NCI-H2081 treated with DMSO at 0.1 percent for 48 hours (cell line): ENCODE measurements at regions not wholly inside any gene's neighbourhood (a gene's known extent, or its start where the extent isn't known, plus 50 kb on each side); places are given as distances from the start of the nearest gene placed in this dataset.
"Not testable (repeated sequence)": the region's sequence is repeated elsewhere in the genome, so short reads cannot be mapped to it uniquely, and the experiment has no call there.

Source experiments
- DNase-seq: peaks from one replicate; lab custom pipeline; 2025; lab: John Stamatoyannopoulos, UW

- DNase-seq, result no peak
These were observed 315.8 kb upstream of the MEIS2 start for GRCh38 chr15:37416103-37416502.

GRCh38 chr15:37425541-37425940 is 325.2 kb upstream of the MEIS2 start:
- no peak for DNase-seq

- not testable (repeated sequence) for DNase-seq
These were observed 327.0 kb upstream of the MEIS2 start for GRCh38 chr15:37427393-37427792.

- no peak for DNase-seq
These were observed 346.6 kb upstream of the MEIS2 start for GRCh38 chr15:37446921-37447320.

GRCh38 chr15:37452498-37452897 is 352.1 kb upstream of the MEIS2 start:
- no peak for DNase-seq

GRCh38 chr15:37480482-37480881 is 380.1 kb upstream of the MEIS2 start:
- no peak for DNase-seq

- no peak for DNase-seq
These were observed 380.8 kb upstream of the MEIS2 start for GRCh38 chr15:37481126-37481525.

- no peak for DNase-seq
These were observed 383.4 kb upstream of the MEIS2 start for GRCh38 chr15:37483779-37484178.

GRCh38 chr15:37485056-37485455 is 384.7 kb upstream of the MEIS2 start:
- no peak for DNase-seq

- no peak for DNase-seq
These were observed 390.4 kb upstream of the MEIS2 start for GRCh38 chr15:37490707-37491106.

- DNase-seq, result no peak
These were observed 416.3 kb upstream of the MEIS2 start for GRCh38 chr15:37516621-37517020.

GRCh38 chr15:37517191-37517895 is 417.0 kb upstream of the MEIS2 start:
- no peak for DNase-seq

- DNase-seq, result no peak
These were observed 416.0 kb upstream of the TMCO5A start for GRCh38 chr15:37518436-37518835.

GRCh38 chr15:37520026-37520425 is 414.4 kb upstream of the TMCO5A start:
- DNase-seq, result no peak

GRCh38 chr15:37520882-37521281 is 413.6 kb upstream of the TMCO5A start:
- no peak for DNase-seq

- DNase-seq, result no peak
These were observed 409.8 kb upstream of the TMCO5A start for GRCh38 chr15:37524601-37525000.

GRCh38 chr15:37528432-37528831 is 406.0 kb upstream of the TMCO5A start:
- no peak for DNase-seq

- no peak for DNase-seq
These were observed 397.4 kb upstream of the TMCO5A start for GRCh38 chr15:37536967-37537605.

- no peak for DNase-seq
These were observed 396.6 kb upstream of the TMCO5A start for GRCh38 chr15:37537802-37538201.

- DNase-seq, result no peak
These were observed 386.3 kb upstream of the TMCO5A start for GRCh38 chr15:37548116-37548515.

- no peak for DNase-seq
These were observed 383.9 kb upstream of the TMCO5A start for GRCh38 chr15:37550360-37551024.

- DNase-seq, result no peak
These were observed 362.0 kb upstream of the TMCO5A start for GRCh38 chr15:37572401-37572800.

- DNase-seq, result no peak
These were observed 359.5 kb upstream of the TMCO5A start for GRCh38 chr15:37574985-37575384.
